ENCODE measurements at regions not wholly inside any gene's neighbourhood (a gene's known extent, or its start where the extent isn't known, plus 50 kb on each side); places are given as distances from the start of the nearest gene placed in this dataset.

GRCh38 chr11:116689413-116690127 lies 83.2 kb downstream of the BUD13 start:
- TF ChIP-seq CTCF (IDR thresholded peaks at IDR 0.05; ENCODE audit: extremely low read depth, insufficient read depth, missing control alignments) = no peak
- DNase-seq (ENCODE audit: low spot score) = no peak
- in situ Hi-C loops (cut with MboI; ENCODE audit: low pct_unique_long_range_greater_than_20kb, low sequenced_read_pairs, unreplicated experiment) = no loop called here

- no peak for DNase-seq (ENCODE audit: low spot score)
Measured at GRCh38 chr11:116688202-116688540, 84.6 kb downstream of the BUD13 start.

GRCh38 chr11:116687458-116688201 lies 85.2 kb downstream of the BUD13 start:
- DNase-seq (ENCODE audit: low spot score) = no peak
- TF ChIP-seq CTCF (IDR thresholded peaks at IDR 0.05; ENCODE audit: extremely low read depth, insufficient read depth, missing control alignments) = no peak
- in situ Hi-C loops (cut with MboI; ENCODE audit: low pct_unique_long_range_greater_than_20kb, low sequenced_read_pairs, unreplicated experiment) = no loop called here

More at GRCh38 chr11:116688202-116688540, 84.6 kb downstream of the BUD13 start:
- TF ChIP-seq CTCF (IDR thresholded peaks at IDR 0.05; ENCODE audit: extremely low read depth, insufficient read depth, missing control alignments) = no peak
- in situ Hi-C loops (cut with MboI; ENCODE audit: low pct_unique_long_range_greater_than_20kb, low sequenced_read_pairs, unreplicated experiment) = no loop called here

- DNase-seq (ENCODE audit: low spot score) = no peak
- in situ Hi-C loops (cut with MboI; ENCODE audit: low pct_unique_long_range_greater_than_20kb, low sequenced_read_pairs, unreplicated experiment) = no loop called here
- TF ChIP-seq CTCF (IDR thresholded peaks at IDR 0.05; ENCODE audit: extremely low read depth, insufficient read depth, missing control alignments) = no peak
Measured at GRCh38 chr11:116686866-116687265, 85.9 kb downstream of the BUD13 start.

- no peak for DNase-seq (ENCODE audit: low spot score)
- in situ Hi-C loops (cut with MboI; ENCODE audit: low pct_unique_long_range_greater_than_20kb, low sequenced_read_pairs, unreplicated experiment) = no loop called here
- no peak for TF ChIP-seq CTCF (IDR thresholded peaks at IDR 0.05; ENCODE audit: extremely low read depth, insufficient read depth, missing control alignments)
Measured at GRCh38 chr11:116683982-116684381, 88.8 kb downstream of the BUD13 start.

- in situ Hi-C loops (cut with MboI; ENCODE audit: low pct_unique_long_range_greater_than_20kb, low sequenced_read_pairs, unreplicated experiment) = no loop called here
- TF ChIP-seq CTCF (IDR thresholded peaks at IDR 0.05; ENCODE audit: extremely low read depth, insufficient read depth, missing control alignments) = no peak
- DNase-seq (ENCODE audit: low spot score) = no peak
Measured at GRCh38 chr11:116680349-116681125, 92.2 kb downstream of the BUD13 start.

Data from GM13977 (cell line).